ENCODE measurements at regions not wholly inside any gene's neighbourhood (a gene's known extent, or its start where the extent isn't known, plus 50 kb on each side); places are given as distances from the start of the nearest gene placed in this dataset.

DNA sequence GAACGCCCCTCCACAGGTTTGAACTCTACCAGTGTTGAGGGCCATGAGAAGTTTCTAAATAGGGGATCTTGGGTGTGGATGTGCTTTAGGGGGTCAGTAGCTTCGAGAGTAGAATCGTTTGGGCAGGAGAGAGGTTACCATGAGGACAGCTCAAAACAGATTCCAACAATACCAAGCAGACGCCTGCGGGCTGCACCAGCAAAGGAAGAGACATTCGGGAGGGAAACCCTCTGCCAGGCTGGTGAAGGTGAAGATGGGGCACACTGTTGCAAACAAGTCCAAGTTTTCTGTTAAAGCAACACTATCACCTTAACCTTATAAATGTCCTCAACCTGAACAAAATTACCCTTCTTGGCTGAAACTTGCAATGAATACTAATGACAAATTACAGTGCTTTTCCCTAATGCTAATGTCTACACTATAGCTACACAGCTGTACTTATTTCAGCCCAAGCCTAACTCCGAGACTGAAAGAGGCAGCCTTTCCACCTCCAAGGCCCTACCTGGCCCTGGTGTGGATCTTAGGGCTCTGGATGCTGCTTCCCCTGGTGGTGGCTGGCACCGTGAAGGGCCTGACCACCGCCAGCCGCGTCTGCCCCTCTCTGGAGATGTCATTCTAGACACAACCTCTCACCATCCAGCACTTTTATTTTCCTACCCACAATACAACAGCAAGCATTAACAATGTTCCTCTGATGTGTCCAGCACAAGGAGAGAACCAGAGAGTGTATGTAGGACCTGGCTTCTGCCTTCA is 80.1 kb downstream of the DLL1 start:
- Histone ChIP-seq H3K27ac (ENCODE audit: low read length) (no peak overlapping the region), H3K9ac (ENCODE audit: low read depth, low read length) (no peak overlapping the region), H3K4me2 (ENCODE audit: insufficient read depth, low read length) (no peak overlapping the region), H2AFZ (ENCODE audit: low read depth, low read length) (no peak overlapping the region), H3K4me1 (ENCODE audit: insufficient read depth, low read length) (no peaks in the 10 kb centered on the region), H3K79me2 (ENCODE audit: insufficient read depth, low read length) (no peaks in the 10 kb centered on the region), H3K4me3 (ENCODE audit: low read depth in 1 of 2, low read length in 2 of 2) (no peak overlapping the region), H4K20me1 (ENCODE audit: insufficient read depth, low read length) (no peaks in the 10 kb centered on the region), H3K36me3 (ENCODE audit: insufficient read depth, low read length) (no peaks in the 10 kb centered on the region), H3K9me3 (ENCODE audit: insufficient read depth, low read length, severe bottlenecking) (no peaks in the 10 kb centered on the region), H3K27me3 (ENCODE audit: insufficient read depth, low read length, poor library complexity) (no peaks in the 10 kb centered on the region)
- TF ChIP-seq, protein P1, sequence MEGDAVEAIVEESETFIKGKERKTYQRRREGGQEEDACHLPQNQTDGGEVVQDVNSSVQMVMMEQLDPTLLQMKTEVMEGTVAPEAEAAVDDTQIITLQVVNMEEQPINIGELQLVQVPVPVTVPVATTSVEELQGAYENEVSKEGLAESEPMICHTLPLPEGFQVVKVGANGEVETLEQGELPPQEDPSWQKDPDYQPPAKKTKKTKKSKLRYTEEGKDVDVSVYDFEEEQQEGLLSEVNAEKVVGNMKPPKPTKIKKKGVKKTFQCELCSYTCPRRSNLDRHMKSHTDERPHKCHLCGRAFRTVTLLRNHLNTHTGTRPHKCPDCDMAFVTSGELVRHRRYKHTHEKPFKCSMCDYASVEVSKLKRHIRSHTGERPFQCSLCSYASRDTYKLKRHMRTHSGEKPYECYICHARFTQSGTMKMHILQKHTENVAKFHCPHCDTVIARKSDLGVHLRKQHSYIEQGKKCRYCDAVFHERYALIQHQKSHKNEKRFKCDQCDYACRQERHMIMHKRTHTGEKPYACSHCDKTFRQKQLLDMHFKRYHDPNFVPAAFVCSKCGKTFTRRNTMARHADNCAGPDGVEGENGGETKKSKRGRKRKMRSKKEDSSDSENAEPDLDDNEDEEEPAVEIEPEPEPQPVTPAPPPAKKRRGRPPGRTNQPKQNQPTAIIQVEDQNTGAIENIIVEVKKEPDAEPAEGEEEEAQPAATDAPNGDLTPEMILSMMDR (IDR thresholded peaks at IDR 0.05; ENCODE audit: borderline replicate concordance, extremely low read depth, low read length, poor library complexity, severe bottlenecking): no peak
- DNase-seq (no peak), ATAC-seq (ENCODE audit: insufficient read depth, low read depth) (no peak)

DNA sequence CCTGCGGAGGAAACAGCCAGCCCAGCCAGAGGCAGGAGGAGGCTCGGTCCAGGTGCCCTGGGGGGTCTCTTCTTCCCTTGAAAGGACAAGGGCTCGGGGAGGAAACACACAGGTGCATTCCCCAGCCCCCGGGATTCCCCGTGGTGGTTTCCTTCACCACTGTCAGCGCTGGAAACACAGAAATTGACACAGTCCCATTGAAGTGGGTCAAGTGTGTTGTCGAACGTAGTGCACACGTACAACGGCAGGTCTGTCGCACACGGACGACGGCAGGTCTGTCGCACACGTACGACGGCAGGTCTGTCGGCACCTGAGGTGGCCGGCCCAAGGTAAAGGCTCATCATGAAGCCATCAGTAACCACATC is 80.9 kb downstream of the DLL1 start:
- H3K27me3 ChIP-seq (ENCODE audit: insufficient read depth, low read length, poor library complexity): no peaks in the 10 kb centered on the region
- H3K9ac ChIP-seq (ENCODE audit: low read depth, low read length): no peak overlapping the region
- no peak for DNase-seq
- no peaks in the 10 kb centered on the region for H4K20me1 ChIP-seq (ENCODE audit: insufficient read depth, low read length)
- no peaks in the 10 kb centered on the region for H3K4me1 ChIP-seq (ENCODE audit: insufficient read depth, low read length)
- H3K9me3 ChIP-seq (ENCODE audit: insufficient read depth, low read length, severe bottlenecking): no peaks in the 10 kb centered on the region
- H3K4me3 ChIP-seq (ENCODE audit: low read depth in 1 of 2, low read length in 2 of 2): no peak overlapping the region
- no peak overlapping the region for H2AFZ ChIP-seq (ENCODE audit: low read depth, low read length)
- H3K4me2 ChIP-seq (ENCODE audit: insufficient read depth, low read length): no peak overlapping the region
- no peak overlapping the region for H3K27ac ChIP-seq (ENCODE audit: low read length)
- TF ChIP-seq, protein P1 (IDR thresholded peaks at IDR 0.05; ENCODE audit: borderline replicate concordance, extremely low read depth, low read length, poor library complexity, severe bottlenecking): no peak
- TF ChIP-seq EZH2 (IDR thresholded peaks at IDR 0.05; ENCODE audit: borderline replicate concordance, low read depth, low read length, severe bottlenecking): no peak
- H3K36me3 ChIP-seq (ENCODE audit: insufficient read depth, low read length): no peaks in the 10 kb centered on the region
- no peaks in the 10 kb centered on the region for H3K79me2 ChIP-seq (ENCODE audit: insufficient read depth, low read length)
- no peak for ATAC-seq (ENCODE audit: insufficient read depth, low read depth)

DNA sequence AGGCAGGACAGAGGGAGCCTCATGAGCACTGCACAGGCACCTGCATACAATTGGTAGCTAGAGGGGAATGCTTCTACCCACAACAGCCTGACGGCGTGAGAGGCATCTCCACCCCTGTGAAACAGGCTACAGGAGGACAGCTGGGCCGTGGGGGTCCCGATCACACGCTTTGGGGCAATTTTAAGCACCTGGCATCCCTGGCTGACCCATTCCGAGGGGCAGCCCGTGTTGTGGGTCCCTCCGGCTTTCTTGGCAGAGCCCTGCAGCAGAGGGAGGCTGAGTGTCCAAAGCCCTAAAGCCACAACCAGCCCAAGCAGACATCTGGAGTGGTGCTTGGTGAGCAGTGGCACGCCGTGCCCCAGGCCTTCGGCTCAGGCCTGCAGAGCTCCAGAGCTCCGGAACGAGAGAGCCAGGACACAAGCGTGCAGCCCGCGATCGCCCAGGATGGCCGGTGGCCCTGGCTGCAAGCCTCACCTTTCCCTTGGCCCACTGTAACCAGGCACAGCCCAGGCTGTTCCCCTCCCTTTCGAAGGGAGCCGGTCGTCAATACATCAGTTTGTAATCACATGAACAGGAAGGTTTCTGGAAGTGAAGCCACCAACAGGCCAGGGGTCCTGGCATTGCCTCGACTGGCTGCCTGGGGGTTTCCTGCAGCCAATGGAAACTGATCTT is 81.4 kb downstream of the DLL1 start:
- Histone ChIP-seq H3K9me3 (ENCODE audit: insufficient read depth, low read length, severe bottlenecking) (no peaks in the 10 kb centered on the region), H3K4me3 (ENCODE audit: low read depth in 1 of 2, low read length in 2 of 2) (no peak overlapping the region), H4K20me1 (ENCODE audit: insufficient read depth, low read length) (no peaks in the 10 kb centered on the region), H3K9ac (ENCODE audit: low read depth, low read length) (no peak overlapping the region), H3K79me2 (ENCODE audit: insufficient read depth, low read length) (no peaks in the 10 kb centered on the region), H3K36me3 (ENCODE audit: insufficient read depth, low read length) (no peaks in the 10 kb centered on the region), H3K27ac (ENCODE audit: low read length) (no peak overlapping the region), H3K4me1 (ENCODE audit: insufficient read depth, low read length) (no peaks in the 10 kb centered on the region), H2AFZ (ENCODE audit: low read depth, low read length) (no peak overlapping the region), H3K4me2 (ENCODE audit: insufficient read depth, low read length) (no peak overlapping the region), H3K27me3 (ENCODE audit: insufficient read depth, low read length, poor library complexity) (no peaks in the 10 kb centered on the region)
- TF ChIP-seq, protein P1 (IDR thresholded peaks at IDR 0.05; ENCODE audit: borderline replicate concordance, extremely low read depth, low read length, poor library complexity, severe bottlenecking): no peak
- no peak for TF ChIP-seq EZH2 (IDR thresholded peaks at IDR 0.05; ENCODE audit: borderline replicate concordance, low read depth, low read length, severe bottlenecking)
- DNase-seq: no peak
- ATAC-seq (ENCODE audit: insufficient read depth, low read depth): no peak

Measured in DND-41 (cell line).